HG02943 (cell line): ENCODE measurements at regions not wholly inside any gene's neighbourhood (a gene's known extent, or its start where the extent isn't known, plus 50 kb on each side); places are given as distances from the start of the nearest gene placed in this dataset.

Source experiments
- ATAC-seq: cut with Tn5 transposase; IDR thresholded peaks from one replicate; pipeline ENCODE4 v1.9.1; 2021; ENCODE audit warnings: mild to moderate bottlenecking, low read depth, moderate library complexity; ENCODE audit not compliant: unreplicated experiment

DNA sequence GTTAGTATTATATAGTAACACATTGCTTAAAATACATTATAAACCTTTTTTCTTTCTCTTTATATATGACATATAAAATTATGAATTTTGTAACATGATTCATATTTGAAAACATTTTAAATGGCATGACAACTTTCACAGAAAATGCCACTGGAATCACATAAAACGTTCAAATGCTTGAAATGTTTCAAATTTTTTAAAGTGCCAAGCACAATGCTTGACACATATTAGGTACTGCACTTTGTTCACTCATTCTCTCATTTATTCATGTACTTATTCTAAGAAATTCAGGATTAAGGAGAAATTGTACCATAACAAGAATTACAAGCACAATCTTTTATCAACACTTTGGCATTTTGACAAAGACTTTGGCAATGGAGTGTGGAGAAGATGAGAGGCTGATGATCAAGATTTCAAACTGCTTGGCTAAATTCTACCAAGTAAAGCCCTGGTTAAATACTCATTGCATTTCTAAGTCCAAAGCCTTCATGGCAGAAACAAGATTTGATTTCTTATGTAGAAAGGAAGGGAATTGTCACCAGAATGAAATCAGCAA is 232.2 kb downstream of the C12orf50 start:
- ATAC-seq: no peak

DNA sequence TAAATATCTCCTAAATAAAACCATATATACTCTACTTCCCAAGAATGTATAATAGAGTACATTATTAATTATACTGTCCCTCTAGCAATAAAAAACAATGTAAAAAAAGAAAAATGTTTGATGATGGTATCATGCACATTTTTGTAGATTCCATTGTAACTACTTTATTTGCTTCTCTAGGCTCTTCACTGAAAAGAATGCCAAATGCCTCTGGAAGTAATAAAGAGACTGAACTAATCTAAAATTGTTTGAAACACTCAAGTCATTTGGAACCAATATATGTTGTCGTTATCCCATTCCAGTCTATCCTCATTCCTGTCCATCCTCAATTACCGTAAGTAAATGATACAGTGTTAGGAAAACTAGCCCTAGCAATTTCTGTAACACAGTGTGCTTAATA is 233.6 kb downstream of the C12orf50 start:
- ATAC-seq: no peak

DNA sequence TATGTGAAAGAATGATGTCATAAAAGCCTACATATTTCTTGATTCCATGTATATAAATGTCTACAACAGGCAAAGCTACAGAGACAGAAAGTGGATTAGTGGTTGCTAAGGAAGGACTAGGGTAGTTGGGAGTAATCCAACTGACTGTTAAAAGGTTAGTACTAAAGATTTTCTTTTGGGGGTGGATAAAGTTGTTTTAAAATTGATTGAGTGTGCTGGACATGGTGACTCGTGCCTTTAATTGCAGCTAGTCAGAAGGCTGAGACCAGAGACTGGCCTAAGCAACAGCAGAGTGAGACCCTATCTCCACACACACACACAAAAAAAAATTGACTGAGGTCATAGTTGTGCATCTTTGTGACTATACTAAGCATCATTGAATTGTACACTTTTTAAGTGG is 234.3 kb downstream of the C12orf50 start:
- no peak for ATAC-seq

DNA sequence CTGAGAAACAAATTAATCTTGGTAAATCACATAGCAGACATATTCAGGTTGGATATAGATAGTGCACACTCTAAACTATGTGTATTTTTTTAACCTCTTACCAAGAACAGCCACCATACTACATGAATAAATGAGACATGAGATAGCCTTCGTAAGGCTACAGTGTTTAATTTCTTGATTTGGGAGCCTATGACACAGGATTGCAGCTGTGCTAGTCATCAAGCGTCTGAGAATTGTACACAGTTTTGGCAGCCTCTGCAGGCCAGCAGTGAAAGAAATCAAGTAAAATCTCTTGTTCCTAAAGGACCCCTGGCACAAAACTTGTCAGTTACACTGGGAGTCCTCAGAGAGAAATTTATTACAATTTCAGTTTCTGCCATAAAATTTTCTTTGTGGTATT is 236.1 kb downstream of the C12orf50 start:
- ATAC-seq: no peak

DNA sequence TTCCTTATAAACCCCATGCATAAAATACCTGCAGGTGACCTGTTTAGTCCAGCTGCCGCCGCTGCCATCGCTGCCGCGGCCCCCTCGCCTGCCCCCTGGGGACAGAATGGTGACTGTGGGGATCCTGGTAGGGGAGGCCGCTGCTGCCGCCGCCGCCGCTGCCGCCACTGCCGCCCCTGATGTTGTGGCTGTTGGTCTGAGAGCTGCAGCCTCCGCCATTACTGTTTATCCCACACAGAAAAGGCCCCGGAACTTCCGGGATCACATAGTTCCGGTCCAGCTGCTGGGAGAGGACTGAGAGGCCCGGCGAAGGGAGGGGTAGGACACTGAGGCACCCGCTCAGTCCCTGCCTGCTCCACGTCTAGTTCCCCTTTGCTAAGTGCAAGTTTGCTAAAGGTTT is 244.9 kb downstream of the C12orf50 start:
- no peak for ATAC-seq

DNA sequence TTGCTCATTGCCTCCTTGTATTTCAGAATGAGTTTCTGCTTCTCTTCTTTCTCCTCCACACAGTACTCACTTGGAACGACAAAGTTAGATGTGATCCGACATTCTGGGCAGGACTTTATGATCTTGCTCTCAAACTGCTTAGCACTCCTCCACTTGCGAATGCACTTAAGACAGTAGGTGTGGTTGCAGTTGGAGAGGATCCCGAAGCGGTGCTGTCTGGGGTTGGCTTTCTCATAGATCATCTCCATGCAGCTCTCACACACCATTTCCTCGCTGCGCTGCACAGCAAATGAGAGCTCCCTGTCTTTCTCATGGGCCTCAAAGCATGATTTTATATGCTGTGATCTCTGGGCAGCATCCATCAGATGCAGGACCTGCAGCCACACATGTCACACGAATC is 245.7 kb downstream of the C12orf50 start:
- ATAC-seq: no peak

DNA sequence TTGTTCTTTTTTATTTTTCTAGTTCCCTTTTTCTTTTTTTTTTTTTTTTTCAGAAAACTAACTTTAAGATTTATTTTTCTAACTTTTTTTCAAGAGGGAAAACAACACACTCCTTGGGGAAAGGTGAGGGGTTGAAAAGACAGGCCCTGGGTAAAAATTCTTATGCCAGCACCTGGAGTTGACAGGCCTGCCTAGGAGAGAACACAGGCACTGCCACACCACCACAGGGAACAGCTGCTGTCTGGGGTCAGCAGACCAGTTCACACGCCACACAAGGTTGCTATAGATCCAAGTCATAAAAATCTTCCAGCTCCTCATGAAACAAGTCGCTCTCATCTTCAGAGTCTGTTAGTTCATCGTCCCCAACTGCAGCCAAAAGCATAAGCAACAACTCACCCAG is 246.4 kb downstream of the C12orf50 start:
- no peak for ATAC-seq

DNA sequence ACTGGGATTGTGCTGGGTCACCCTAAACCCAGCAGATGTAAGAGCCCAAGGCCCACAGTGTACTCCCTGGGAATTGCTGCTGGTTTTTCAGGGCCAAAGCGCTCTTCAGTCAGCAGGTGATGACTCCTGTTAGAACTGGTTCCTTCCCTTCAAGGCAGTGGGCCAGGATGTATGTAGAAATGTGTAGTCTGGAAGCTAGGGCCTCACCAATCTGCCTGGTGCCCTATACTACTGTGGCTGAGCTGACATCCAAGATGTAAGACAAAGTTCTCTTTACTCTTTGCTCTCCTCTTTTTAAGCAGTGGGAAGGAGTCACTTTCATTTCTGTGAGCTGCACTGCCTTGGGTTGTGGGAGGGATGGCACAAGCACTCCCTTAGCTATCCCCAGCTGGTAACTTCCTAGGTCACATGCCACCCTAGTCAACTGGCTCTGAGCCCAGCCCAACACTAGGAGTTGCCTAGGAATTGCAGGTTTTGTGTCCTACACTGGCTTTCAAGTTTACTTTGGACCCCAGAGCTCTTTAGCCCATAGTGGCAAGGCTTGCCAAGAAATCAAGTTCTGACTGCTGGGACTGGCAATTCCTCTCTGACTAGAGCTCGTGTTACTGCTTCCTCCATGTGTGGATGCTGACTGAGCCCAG is 249.2 kb downstream of the C12orf50 start:
- no peak for ATAC-seq

DNA sequence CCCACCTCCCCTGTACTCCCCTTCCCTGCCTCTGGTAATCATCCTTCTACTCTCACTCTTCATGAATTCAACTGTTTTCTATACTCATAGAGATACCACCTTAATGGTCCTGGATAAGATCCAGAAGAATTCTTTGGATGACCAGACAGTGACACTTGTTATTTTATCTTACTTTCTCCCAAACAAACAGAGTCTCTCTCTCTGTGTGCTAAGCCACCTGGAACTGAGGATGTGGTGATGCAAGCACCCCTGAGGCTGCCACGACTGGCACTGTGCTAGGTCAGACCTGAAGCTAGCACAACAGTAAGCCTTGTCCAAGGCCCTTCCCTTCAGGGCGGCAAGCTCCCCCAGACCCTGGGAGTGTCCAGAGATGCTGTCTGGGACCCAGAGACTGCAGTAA is 250.2 kb downstream of the C12orf50 start:
- no peak for ATAC-seq

DNA sequence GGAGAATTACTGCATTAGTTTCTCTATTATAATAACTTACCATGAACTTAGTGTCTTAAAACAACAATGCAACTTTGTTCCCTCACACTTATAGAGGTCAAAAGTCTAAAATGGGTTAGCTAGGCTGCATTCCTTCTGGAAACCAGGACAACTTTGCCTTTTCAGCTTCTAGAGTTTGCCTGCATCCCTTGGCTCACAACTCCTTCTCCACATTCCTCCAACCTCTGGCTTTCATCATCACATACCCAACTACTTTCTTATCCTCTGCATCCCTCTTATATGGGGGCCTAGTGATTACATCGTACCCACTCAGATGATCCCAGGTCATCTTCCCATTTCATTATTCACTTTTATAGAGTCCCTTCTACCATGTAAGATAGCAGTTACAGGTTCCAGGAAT is 251.1 kb downstream of the C12orf50 start:
- no peak for ATAC-seq

DNA sequence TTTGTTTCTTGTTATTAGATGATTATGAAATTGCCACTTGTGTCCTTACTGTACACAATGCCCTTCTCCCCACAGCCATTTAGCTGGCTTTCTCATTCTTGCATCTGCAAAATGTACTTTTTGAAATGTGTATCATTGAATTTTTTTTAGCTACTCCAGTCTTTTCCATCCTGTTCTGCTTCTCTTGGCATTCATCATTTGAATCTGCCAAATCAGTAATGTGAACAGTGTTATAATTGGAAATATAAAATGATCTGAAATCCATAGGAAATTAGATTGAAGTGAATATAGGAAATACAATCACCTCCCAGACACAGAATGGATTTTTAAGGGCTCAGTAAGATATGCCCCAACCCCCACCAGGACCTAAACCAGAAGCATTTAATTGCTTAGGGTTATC is 253.4 kb downstream of the C12orf50 start:
- ATAC-seq: no peak

DNA sequence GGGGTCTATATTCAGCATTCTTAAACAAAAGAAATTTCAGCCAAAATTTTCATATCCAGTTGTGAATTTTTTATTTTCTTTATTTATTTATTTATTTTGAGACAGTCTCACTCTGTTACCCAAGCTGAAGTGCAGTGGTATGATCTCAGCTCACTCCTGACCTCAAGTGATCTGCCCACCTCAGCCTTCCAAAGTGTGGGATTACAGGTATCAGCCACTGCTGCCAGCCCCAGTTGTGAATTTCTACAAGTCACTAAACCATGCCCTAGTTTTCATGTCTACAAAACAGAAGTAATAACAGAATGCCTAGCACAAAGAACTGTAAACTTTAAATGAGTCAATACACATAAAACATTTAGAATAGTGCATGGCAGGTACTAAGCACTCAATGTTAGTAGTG is 254.2 kb downstream of the C12orf50 start:
- ATAC-seq: no peak

DNA sequence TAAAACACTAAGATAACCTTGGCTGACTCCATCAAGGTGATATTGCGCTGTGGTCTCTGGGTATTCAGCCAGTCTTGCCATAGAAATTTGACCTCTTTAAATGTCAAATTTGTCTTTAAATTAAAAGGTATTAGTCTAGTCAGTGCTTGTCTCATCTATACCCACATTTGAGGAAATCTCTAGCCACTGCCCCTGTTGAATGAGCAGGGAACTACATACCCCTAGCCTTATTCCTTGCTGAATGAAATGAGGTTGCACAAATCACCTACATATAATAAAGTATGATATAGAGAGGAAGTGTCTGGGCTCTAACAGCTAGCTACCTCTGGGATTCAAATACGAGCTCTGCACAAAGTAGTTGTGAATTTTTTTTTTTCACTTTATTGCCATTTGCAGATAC is 256.8 kb downstream of the C12orf50 start:
- ATAC-seq: no peak

DNA sequence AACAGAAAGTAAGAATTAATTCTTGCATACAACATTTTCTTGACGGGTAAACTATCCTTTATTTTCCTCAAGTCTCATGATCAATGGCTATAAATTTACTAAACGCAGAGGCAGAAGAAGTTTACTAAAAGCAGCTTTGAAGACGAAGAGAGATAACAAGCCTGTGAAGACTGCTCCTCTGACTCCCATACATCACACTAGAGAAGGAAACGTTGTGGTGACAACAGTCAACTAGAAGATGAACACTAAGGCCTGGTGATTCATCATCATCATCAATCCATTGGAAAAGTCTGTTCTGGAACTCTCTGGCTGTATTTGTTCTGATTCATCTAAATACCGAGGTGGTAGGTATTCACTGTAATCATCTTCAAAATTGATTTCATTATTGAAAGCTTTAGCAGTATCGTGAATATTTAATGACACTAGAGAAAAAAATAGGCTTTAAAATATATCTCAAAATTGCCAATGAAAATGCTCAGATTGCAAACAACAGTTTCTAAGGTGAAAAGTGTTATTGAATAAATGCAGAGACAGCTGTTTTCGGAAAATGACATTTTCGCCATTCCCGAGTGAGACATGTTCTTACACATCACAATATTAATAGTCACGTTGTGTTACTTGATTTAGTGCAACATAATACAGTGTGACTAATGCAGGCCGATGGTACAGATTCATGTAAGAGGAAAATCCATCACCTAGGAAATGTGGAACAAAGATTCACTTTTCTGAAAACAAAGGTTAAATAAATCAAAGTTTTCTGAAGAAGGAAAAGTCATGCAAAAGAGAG is 260.5 kb downstream of the C12orf50 start:
- no peak for ATAC-seq

DNA sequence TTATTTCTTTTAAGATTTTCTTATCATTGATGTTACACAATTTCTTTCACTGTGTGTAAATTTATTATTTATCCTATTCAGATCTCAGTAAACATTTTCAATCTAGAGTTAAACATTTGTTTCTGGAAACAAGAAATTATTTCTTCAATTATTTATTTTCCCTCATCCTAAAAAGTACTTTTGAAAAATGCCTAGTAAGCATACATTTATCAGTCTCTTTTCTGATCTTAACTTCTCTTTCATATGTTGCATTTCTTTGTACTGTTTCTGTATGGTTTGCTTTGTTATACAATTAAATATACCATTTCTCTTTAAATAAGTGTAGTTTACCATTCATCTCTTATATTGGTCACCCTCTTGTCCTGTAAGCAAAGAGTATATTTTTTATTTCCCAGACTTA is 263.2 kb downstream of the C12orf50 start:
- ATAC-seq: no peak

DNA sequence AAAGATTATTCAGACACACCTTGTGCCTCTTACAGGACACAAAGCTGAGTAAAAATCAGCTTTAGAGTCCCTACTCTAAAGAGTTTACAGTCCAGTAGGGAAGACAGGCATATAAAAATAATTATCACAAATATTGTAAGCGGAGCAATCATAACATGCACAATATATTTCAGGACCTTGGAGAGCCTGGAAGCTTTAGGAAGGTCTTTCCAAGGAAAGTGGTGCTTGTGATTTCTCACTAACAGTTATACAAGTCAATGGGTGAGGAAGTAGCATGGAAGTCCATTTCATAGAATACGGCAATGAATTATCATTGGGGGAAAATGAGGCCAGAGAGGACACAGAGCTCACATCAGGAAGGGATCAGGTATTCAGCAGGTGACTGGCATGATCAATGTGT is 268.3 kb downstream of the C12orf50 start:
- no peak for ATAC-seq

DNA sequence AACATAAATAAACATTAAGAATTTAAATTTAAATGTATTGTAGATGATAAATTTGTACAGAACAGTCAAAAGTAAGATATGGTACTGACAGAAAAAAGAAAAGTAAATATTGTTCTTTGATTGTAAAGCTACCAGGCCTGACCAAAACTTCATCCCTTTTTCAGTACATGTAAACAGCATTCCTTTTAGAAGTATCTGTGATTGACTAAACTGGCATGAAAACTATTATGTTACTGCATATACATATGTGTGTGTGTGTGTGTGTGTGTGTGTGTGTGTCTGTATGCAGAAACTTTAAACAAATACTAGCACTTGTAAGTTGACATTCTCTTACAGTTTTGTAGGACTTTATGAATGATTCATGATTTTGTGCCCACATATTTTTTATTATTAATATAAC is 270.9 kb downstream of the C12orf50 start:
- ATAC-seq: no peak

DNA sequence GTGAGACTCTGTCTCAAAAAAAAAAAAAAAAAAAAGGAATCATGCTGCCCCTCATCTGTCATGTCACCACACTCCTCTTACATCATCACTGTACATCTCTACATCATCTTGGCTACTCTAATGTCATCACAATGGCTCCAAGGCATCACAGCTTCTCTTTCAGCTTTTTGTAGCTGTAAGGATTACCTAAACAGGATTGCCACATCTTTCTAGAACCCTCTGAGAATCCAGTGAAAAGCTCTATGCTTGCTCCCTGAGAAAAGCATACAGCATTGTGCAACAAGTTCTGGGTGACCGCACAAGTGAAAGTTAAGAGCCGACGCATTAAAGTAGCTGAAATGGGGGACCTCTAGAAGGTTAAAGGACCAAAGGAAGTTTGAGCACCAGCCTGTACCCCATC is 272.5 kb downstream of the C12orf50 start:
- no peak for ATAC-seq

DNA sequence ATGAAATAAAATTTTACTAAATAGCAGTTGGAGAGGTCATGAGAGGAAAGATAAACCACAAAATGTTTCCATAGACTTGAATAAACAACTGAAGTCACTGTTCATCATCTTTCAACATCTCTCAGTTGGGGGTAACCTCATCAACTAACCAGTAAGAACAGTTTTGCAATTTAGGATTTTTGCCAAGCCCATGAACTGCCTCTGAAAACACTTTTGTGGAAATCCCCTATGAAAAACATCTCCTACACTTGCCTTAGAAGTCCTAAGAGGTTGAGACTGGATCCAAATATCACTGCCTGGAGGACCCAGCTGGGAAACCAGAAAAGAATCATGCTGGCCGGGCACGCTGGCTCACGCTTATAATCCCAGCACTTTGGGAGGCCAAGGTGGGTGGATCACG is 273.1 kb downstream of the C12orf50 start:
- no peak for ATAC-seq

DNA sequence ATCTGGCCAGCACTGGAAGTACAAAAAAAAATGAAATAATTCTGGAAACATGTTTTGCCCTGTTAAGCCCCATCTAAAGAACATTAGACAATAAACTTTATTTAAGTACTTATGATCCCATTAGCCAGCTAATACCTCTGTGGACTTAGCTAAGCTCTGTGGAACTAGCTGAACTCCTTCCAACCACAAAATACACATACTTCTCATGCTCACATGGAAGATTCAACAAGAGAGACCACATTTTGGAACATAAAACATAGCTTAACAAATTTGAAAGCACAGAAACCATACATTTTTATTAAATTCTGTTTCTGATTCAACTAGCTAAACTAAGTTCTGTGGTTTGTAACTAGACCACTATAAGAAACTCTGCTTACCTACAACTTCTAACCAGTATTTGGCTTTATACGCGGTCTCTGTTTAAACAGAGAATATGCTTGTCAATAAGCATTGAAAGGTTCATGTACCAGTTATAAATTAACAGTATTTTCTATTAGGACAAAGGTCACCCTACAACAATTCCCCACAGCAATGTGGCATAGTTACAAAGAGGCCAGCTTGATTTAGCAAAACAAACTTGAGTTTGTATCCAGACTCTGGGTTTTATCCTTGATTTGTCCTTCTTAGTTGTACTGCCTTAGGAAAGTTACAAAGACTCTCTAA is 300.1 kb downstream of the C12orf50 start:
- ATAC-seq: no peak

DNA sequence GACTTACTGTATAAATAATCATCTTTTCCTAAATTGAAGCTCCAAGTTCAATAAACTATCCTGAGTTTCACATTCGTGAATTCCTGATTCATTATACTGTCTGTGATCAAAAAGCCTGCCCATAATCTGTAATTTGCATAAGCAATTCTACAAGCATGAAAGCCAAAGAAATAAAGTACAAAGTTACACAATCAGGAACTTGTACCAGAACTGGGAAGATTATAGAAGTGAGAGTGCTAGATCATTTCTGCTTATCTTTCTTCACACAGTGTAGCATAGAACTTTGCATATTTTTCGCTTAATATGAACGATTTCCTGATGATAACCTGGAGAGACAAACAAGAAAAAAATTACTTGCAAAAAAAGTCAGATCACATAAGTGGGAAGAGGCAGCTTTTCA is 308.2 kb downstream of the C12orf50 start:
- no peak for ATAC-seq

DNA sequence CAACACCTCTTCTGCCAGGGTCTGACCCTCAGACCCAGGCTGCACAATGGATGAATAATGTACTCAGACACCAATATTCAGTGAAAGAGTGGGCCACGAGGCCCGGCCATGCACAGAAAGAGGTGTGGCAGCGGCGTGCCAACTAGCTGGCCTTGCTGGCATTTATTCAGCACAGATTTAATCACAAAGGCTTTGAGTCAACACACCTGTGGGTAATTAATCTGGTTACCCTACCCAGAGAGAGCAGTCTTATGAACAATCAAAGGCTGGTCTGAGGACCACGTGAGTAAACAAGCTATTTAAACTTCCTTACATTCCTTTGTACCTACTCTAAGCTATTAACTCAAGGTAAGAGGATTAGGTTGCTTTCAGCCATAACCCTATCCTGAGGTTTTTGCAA is 324.8 kb downstream of the C12orf50 start:
- no peak for ATAC-seq
